ENCODE measurements at regions not wholly inside any gene's neighbourhood (a gene's known extent, or its start where the extent isn't known, plus 50 kb on each side); places are given as distances from the start of the nearest gene placed in this dataset.

GRCh38 chr21:35349376-35350080 lies 300.4 kb upstream of the RUNX1 start:
- no peak for DNase-seq

- no peak for DNase-seq
Observed at GRCh38 chr21:35348686-35349085, 299.6 kb upstream of the RUNX1 start.

GRCh38 chr21:35346697-35347096 lies 297.6 kb upstream of the RUNX1 start:
- DNase-seq, result no peak

- DNase-seq, result no peak
Observed at GRCh38 chr21:35345954-35346353, 296.9 kb upstream of the RUNX1 start.

GRCh38 chr21:35344582-35344981 lies 295.5 kb upstream of the RUNX1 start:
- no peak for DNase-seq

- no peak for DNase-seq
Observed at GRCh38 chr21:35343046-35343819, 294.1 kb upstream of the RUNX1 start.

- DNase-seq, result no peak
Observed at GRCh38 chr21:35342440-35342839, 293.3 kb upstream of the RUNX1 start.

GRCh38 chr21:35340273-35340672 lies 291.2 kb upstream of the RUNX1 start:
- no peak for DNase-seq

- DNase-seq, result no peak
Observed at GRCh38 chr21:35338881-35339632, 290.0 kb upstream of the RUNX1 start.

GRCh38 chr21:35338281-35338680 lies 289.2 kb upstream of the RUNX1 start:
- no peak for DNase-seq

GRCh38 chr21:35337573-35337972 lies 288.5 kb upstream of the RUNX1 start:
- no peak for DNase-seq

- no peak for DNase-seq
Observed at GRCh38 chr21:35336534-35336933, 287.4 kb upstream of the RUNX1 start.

- DNase-seq, result peak; percentile 17
Observed at GRCh38 chr21:35335951-35336446, 286.9 kb upstream of the RUNX1 start.

- no peak for DNase-seq
Observed at GRCh38 chr21:35333831-35334618, 284.9 kb upstream of the RUNX1 start.

- DNase-seq, result no peak
Observed at GRCh38 chr21:35332841-35333426, 283.8 kb upstream of the RUNX1 start.

- DNase-seq, result no peak
Observed at GRCh38 chr21:35329940-35330660, 281.0 kb upstream of the RUNX1 start.

GRCh38 chr21:35328856-35329455 lies 279.9 kb upstream of the RUNX1 start:
- DNase-seq, result no peak

GRCh38 chr21:35326677-35327076 lies 277.6 kb upstream of the RUNX1 start:
- DNase-seq, result peak; percentile 12

GRCh38 chr21:35325953-35326352 lies 276.9 kb upstream of the RUNX1 start:
- DNase-seq, result no peak

- DNase-seq, result no peak
Observed at GRCh38 chr21:35324372-35325220, 275.5 kb upstream of the RUNX1 start.

All from NCI-H1436 (cell line).